ACC112 (cell line): ENCODE measurements at regions not wholly inside any gene's neighbourhood (a gene's known extent, or its start where the extent isn't known, plus 50 kb on each side); places are given as distances from the start of the nearest gene placed in this dataset.

ENCODE experiments used
- H2AFZ ChIP-seq: fragments of 200-600 bp; sonication (generic); one replicate; pipeline ENCODE4 v1.6.0; 2017; ENCODE audit warnings: antibody characterized with exemption, low read length; ENCODE audit not compliant: unreplicated experiment
- H3K27ac ChIP-seq: fragments of 200-600 bp; sonication (generic); 2 replicates; pipeline ENCODE4 v1.5.1; 2014; ENCODE audit warnings: low read depth, mild to moderate bottlenecking, antibody characterized with exemption, low read length, moderate library complexity
- H3K27me3 ChIP-seq: fragments of 200-600 bp; sonication (generic); 2 replicates; pipeline ENCODE4 v1.6.1; 2014; ENCODE audit warnings: mild to moderate bottlenecking, antibody characterized with exemption, low read length, moderate library complexity, mixed read lengths; ENCODE audit not compliant: insufficient read depth
- H3K36me3 ChIP-seq: fragments of 200-600 bp; sonication (generic); 2 replicates; pipeline ENCODE4 v1.6.1; 2016; ENCODE audit warnings: mild to moderate bottlenecking, antibody characterized with exemption, low read length, moderate library complexity, mixed read lengths; ENCODE audit not compliant: insufficient read depth
- H3K4me1 ChIP-seq: fragments of 200-600 bp; sonication (generic); one replicate; pipeline ENCODE4 v1.6.1; 2016; ENCODE audit warnings: low read length, mixed read lengths; ENCODE audit not compliant: insufficient read depth, unreplicated experiment, control insufficient read depth
- H3K4me3 ChIP-seq: fragments of 200-600 bp; sonication (generic); 2 replicates; pipeline ENCODE4 v1.5.1; 2014; ENCODE audit warnings: mild to moderate bottlenecking, low read depth, low read length
- H3K79me2 ChIP-seq: fragments of 200-600 bp; sonication (generic); one replicate; pipeline ENCODE4 v1.6.0; 2016; ENCODE audit warnings: low read length; ENCODE audit not compliant: control insufficient read depth, unreplicated experiment, insufficient read depth

DNA sequence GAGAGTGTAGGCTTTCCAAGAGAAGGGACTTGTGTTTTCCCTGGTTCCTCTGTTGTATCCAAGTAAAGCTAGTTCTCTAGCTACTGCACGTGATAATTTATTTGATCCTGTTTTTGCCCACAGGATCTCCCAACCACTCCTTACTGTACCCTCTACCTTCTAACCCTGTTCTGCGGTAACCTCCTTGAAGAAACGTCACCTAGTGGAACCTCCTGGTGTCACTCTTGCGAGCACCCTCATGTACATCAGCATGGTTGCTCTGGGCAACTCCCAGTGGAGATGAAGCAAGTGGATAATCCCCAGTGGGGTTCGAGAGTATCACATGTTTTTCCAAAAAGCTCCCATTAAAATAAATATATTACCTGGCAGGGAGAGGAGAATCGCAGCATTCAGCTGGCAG lies 108.9 kb upstream of the CLMP start:
- Histone ChIP-seq H3K79me2 (no peaks in the 10 kb centered on the region), H3K36me3 (no peaks in the 10 kb centered on the region), H3K4me1 (peaks cover 18% of the 10 kb centered on the region), H3K27me3 (no peaks in the 10 kb centered on the region), H2AFZ (no peak overlapping the region), H3K4me3 (no peak overlapping the region), H3K27ac (no peak overlapping the region)

DNA sequence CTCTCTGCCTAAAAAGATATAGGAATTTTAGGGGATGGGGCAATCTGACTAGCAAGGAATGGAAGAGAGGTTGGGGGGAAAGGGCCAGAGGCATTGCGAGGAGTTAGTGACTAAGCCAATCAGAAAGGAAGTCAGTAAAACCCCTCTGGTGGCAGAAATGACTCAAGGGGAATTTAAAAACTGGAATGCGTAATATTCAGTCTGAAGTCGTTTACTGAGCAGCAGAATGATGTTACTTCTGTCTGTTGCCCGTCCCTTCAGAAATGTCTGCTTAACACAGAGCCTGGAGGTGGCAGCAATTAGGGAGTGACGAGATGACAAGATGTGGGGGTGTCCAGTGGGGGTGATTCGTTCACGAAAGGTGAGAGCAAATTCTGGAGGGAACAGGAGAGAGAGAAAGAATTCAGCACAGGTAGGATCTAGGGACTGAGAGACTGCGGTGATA lies 107.7 kb upstream of the CLMP start:
- H2AFZ ChIP-seq, result no peak overlapping the region
- no peaks in the 10 kb centered on the region for H3K79me2 ChIP-seq
- no peaks in the 10 kb centered on the region for H3K27me3 ChIP-seq
- H3K4me1 ChIP-seq, result peaks cover 18% of the 10 kb centered on the region
- H3K27ac ChIP-seq, result no peak overlapping the region
- H3K4me3 ChIP-seq, result no peak overlapping the region
- no peaks in the 10 kb centered on the region for H3K36me3 ChIP-seq

DNA sequence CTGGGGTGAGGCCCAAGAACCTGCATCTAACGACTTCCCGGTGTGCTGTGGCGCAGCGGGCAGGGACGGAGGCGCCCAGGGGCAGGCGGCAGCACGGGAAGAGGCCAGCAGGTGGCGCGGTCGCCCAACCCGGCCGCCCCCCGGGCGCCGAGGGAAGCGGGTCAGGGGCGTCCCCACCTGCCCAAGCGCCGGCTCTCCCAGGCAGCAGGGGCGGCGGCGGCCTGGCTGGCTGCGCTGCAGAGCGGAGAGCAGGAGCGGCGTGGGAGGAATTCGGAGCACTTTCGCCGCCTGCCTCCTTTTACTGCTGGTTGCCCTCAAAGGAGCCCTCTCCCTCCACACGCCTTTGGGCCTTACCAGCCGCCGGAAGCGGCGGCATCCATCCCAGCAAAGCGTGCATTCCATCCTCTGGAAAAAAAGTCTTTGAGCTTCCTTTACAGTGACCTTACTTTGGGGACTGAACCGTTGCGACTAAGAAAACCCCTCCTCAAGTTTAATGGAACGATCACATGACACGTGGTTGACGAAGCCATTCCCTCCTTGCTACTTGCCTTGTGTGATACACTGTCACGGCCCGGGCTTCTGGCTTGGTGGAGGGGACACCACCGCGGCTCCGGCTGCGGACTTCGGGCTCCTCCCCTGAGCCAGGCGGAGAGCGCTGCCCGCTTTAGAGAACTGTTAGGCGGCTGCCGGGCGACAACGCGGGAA lies 106.8 kb upstream of the CLMP start:
- peaks cover 18% of the 10 kb centered on the region for H3K4me1 ChIP-seq
- H3K4me3 ChIP-seq, result peak overlapping the region; percentile 78
- H2AFZ ChIP-seq, result peak overlapping the region; percentile 98
- H3K27ac ChIP-seq, result no peak overlapping the region
- no peaks in the 10 kb centered on the region for H3K27me3 ChIP-seq
- H3K36me3 ChIP-seq, result no peaks in the 10 kb centered on the region
- H3K79me2 ChIP-seq, result no peaks in the 10 kb centered on the region

DNA sequence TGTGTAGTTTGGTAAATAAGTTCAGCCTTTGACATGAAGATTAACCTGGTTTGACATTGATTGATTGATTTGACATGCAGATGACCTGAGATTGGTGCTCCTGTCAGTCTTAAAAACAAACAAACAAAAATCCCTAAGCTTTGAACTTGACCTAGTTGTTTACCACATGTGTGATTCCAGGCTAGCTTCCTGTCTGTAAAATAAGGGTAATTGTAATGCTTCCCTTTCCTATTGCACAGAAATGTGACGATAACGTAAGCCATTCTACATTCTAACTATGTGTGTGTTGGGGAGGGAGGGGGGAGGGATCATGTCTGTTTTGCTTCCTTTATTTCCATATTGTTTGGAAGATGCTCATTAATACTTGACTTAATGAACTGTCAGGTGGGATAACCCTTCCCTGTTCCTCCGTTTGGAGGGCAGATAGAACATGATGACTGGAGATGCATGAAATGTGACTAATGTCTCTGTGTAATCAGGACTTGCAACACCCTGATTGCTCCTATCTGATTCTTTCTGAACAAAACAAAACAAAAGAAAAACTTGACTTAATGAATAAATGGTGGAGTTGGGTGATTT lies 106.1 kb upstream of the CLMP start:
- no peak overlapping the region for H3K27ac ChIP-seq
- H3K27me3 ChIP-seq, result 0 out of 2 replicates have a peak, but pooled peaks cover 6% of the 10 kb centered on the region
- H2AFZ ChIP-seq, result peak overlapping the region; percentile 28
- H3K4me3 ChIP-seq, result peak overlapping the region; percentile 78
- H3K36me3 ChIP-seq, result no peaks in the 10 kb centered on the region
- no peaks in the 10 kb centered on the region for H3K79me2 ChIP-seq
- peaks cover 18% of the 10 kb centered on the region for H3K4me1 ChIP-seq

DNA sequence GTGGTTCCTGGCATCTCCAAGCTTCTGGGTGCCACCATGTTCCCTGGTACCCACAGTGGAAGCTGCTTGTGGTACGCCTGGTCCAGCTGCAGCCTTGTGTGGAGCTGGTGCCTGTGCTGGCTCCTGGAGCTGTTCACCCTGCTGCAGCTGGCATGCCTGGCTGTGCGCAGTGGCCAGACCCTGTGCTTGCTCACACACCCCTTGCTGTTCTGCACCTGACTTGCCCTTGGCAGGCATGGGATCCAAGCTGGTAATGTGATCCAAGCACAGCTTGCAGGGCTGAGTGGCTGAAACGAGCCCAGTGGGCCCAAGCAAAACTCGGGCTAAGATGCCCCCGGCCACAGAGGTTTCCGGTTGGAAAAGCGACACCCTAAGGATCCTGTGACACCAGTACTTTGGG lies 104.7 kb upstream of the CLMP start:
- no peak overlapping the region for H2AFZ ChIP-seq
- peaks cover 18% of the 10 kb centered on the region for H3K4me1 ChIP-seq
- no peaks in the 10 kb centered on the region for H3K36me3 ChIP-seq
- H3K27me3 ChIP-seq, result 0 out of 2 replicates have a peak, but pooled peaks cover 6% of the 10 kb centered on the region
- H3K27ac ChIP-seq, result no peak overlapping the region
- no peaks in the 10 kb centered on the region for H3K79me2 ChIP-seq
- H3K4me3 ChIP-seq, result no peak overlapping the region

DNA sequence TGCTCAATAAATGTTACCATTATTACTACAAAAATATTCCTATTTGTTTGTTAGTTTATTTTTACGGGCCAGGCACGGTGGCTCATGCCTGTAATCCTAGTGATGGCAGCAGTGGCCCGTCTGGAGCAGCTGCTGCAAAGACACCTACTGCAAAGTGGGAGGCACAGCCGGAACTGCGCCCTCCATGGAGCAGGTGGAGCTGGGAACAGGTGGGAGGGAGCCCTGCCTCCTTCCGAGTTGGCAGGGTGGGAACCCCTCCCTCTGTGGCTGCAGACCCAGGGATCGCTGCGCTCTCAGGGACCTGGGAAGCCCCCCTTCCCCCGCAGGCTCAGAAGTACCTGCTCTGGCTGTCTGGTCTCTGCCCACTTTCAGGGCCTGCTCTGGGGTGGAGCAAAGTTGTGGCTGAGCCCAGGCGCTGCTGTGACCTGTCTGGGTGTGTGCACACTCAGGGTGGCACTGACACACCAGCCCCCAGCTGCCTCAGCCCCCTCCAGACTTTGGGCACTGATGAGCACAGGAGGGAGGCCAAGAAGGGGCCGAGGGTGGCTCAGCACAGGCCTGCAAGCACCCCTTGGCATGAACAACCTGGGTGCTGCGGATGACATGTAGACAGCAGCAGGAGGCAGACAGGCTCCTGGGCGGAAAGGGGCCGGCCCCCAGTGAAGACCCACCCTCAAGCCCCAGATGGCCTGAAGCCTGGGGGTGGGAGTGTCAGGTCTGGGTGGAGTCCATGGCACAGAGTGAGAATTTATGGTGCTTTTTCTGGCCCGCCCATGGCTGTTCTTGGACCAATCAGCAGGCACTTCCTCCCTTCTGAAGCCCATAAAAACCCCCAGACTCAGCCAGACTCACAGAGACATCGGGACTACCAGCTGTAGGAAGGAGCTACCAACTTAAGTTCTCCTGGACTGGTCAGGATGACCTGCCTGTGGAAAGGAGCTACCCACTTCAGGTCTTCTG lies 103.7 kb upstream of the CLMP start:
- Histone ChIP-seq H3K4me1 (peaks cover 18% of the 10 kb centered on the region), H3K4me3 (no peak overlapping the region), H3K27me3 (0 out of 2 replicates have a peak, but pooled peaks cover 6% of the 10 kb centered on the region), H3K36me3 (no peaks in the 10 kb centered on the region), H3K27ac (no peak overlapping the region), H2AFZ (no peak overlapping the region), H3K79me2 (no peaks in the 10 kb centered on the region)

DNA sequence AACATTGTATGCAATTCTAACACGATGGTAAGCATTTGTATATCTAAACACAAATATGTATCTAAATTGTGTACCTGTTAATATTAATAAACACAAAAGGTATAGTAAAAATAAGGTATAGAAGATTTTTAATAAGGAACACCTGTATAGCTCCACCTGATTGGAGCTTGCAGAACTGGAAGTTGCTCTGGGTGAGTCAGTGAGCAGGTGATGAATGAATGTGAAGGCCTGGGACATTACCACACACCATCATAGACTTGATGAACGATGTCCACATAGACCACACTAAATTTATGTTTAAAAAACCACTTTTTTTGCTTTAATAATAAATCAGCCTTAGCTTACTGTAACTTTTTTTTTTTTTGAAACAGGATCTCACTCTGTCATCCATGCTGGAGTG lies 97.6 kb upstream of the CLMP start:
- Histone ChIP-seq H3K79me2 (no peaks in the 10 kb centered on the region), H3K27me3 (peaks cover 15% of the 10 kb centered on the region), H3K4me3 (no peak overlapping the region), H3K36me3 (no peaks in the 10 kb centered on the region), H3K4me1 (no peaks in the 10 kb centered on the region), H3K27ac (no peak overlapping the region), H2AFZ (no peak overlapping the region)

DNA sequence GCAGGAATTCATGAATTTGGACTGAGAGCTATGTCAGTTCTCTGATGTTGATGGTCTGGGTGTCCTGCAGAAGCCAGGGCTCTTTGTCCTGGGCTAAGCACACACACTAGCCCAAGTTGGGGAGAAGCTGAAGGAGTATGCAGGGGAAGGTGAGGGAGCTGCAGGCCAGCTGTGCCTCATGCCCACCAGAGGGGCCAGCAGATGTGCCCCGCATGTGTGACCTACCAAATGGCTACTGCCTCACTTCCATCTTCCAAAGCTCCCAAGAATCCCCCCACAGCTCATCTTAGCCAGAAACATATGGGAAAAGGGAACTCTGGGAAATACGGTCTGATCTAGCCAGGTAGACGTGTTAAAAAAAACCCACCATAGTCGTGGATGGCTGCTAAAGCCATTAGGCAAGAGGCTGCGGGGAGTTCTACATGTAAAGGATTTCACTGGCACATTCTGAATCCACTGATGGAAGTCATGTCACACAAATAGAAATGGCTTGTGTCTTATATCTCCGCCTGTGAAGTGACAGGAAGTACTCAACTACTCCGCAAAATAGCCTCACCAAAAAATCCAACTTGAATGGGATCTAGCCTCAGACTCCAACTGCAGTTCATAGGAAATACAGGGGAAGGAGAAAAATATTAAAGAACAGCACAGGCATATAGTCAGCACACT lies 96.3 kb upstream of the CLMP start:
- peaks cover 23% of the 10 kb centered on the region for H3K27me3 ChIP-seq

DNA sequence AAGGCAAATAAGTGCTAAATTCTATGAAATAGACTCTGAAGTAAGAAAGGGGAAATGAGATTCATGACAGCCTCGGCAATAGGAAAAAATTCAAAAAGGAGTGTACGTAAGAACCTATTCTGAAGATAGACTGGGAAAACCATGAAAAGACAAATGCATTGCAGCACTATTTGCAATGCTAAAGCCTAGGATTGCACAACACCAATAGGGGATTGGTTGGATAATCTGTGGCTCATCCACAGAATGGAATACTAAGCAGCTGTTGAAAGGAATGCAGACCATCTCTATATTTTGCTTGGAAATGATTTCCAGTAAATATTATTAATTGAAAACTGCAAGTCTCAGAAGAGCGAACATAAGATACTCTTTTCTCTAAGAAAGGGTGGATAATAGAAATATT lies 91.7 kb upstream of the CLMP start:
- Histone ChIP-seq H3K27ac (no peak overlapping the region), H3K27me3 (peaks cover 57% of the 10 kb centered on the region), H2AFZ (no peak overlapping the region), H3K4me1 (no peaks in the 10 kb centered on the region), H3K4me3 (no peak overlapping the region), H3K79me2 (no peaks in the 10 kb centered on the region), H3K36me3 (no peaks in the 10 kb centered on the region)

More for the DNA sequence above, 96.3 kb upstream of the CLMP start:
- Histone ChIP-seq H3K36me3 (no peaks in the 10 kb centered on the region), H3K27ac (no peak overlapping the region), H3K4me1 (no peaks in the 10 kb centered on the region), H3K79me2 (no peaks in the 10 kb centered on the region), H2AFZ (no peak overlapping the region), H3K4me3 (no peak overlapping the region)

DNA sequence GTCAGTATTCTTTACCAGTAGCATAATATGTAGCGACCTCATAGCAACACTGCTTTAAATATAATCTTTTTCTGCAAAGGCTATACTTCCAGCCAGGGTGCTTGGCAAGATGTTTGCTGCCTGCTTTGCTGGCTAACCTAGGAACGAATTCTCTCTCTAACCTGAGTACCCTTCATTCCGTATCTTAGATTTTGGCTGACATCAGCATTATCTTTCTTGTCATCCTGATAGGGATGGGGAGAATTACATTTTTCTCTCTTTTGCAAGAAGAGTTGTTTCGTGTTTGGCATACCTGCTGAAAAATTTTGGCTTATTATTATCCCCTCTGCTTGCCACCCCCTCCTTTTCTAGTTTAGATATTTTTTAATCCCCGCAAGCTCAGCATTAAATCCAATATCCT lies 91.2 kb upstream of the CLMP start:
- no peak overlapping the region for H2AFZ ChIP-seq
- H3K4me1 ChIP-seq, result no peaks in the 10 kb centered on the region
- no peaks in the 10 kb centered on the region for H3K79me2 ChIP-seq
- no peak overlapping the region for H3K27ac ChIP-seq
- H3K36me3 ChIP-seq, result no peaks in the 10 kb centered on the region
- H3K27me3 ChIP-seq, result peaks cover 62% of the 10 kb centered on the region
- no peak overlapping the region for H3K4me3 ChIP-seq
